Fibroblast of the aortic adventitia (primary cell): ENCODE measurements at regions not wholly inside any gene's neighbourhood (a gene's known extent, or its start where the extent isn't known, plus 50 kb on each side); places are given as distances from the start of the nearest gene placed in this dataset.

Experiments used
- DNase-seq: peaks from one replicate; pipeline ENCODE4 v3.0.0-alpha.2; 2010; ENCODE audit warnings: low read depth
- H3K4me3 ChIP-seq: 2 replicates; pipeline ENCODE4 v1.5.1; 2011; ENCODE audit warnings: low read depth, mild to moderate bottlenecking, control low read depth, low read length, moderate library complexity
- TF ChIP-seq, protein P1 (sequence below): IDR thresholded peaks from 2 replicates; pipeline ENCODE4 v1.5.1; 2011; ENCODE audit warnings: mild to moderate bottlenecking, low read length, control low read depth, inconsistent platforms; ENCODE audit not compliant: insufficient read depth

DNA sequence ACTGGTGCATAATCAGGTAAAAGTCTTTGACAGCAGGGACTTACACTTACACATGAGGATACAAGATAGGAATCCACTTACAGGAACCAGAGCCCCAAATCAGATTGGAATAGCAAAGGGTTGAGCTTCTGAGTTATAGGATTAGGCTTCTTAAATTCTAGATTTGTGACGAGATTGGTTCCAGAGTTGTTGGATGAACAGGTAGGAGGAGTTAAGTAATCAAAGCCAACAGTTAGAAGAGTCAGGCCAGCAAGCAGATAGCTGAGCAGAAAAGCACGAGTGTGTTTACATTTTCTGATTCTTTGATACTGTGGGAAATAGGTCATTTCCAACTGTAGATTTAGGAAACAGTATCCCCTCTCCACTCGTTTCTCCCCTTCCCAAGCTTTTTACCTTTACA, 167.0 kb downstream of the MDFIC start:
- H3K4me3 ChIP-seq = no peak overlapping the region

DNA sequence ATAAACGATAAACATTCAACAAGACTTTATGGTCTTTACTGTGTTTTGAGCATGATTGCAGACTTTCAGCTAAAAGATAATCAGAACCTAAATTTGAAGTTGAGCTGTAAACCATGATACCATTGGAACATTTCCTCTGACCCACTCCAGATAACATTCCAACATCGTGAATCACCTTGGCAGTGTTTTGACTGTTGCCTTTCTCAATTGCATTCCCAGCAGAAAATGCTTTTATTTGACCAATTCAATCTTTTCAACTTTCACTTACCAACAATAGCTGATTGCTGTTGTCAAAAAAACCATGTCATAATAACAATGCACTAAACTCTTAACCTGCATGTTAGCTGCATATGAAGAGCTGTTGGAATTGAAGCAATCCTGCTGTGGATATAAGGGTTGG, 165.5 kb downstream of the MDFIC start:
- H3K4me3 ChIP-seq = no peak overlapping the region
- DNase-seq = peak; percentile 98

More for the DNA sequence above, 167.0 kb downstream of the MDFIC start:
- DNase-seq = no peak
- TF ChIP-seq, protein P1, sequence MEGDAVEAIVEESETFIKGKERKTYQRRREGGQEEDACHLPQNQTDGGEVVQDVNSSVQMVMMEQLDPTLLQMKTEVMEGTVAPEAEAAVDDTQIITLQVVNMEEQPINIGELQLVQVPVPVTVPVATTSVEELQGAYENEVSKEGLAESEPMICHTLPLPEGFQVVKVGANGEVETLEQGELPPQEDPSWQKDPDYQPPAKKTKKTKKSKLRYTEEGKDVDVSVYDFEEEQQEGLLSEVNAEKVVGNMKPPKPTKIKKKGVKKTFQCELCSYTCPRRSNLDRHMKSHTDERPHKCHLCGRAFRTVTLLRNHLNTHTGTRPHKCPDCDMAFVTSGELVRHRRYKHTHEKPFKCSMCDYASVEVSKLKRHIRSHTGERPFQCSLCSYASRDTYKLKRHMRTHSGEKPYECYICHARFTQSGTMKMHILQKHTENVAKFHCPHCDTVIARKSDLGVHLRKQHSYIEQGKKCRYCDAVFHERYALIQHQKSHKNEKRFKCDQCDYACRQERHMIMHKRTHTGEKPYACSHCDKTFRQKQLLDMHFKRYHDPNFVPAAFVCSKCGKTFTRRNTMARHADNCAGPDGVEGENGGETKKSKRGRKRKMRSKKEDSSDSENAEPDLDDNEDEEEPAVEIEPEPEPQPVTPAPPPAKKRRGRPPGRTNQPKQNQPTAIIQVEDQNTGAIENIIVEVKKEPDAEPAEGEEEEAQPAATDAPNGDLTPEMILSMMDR = no peak

DNA sequence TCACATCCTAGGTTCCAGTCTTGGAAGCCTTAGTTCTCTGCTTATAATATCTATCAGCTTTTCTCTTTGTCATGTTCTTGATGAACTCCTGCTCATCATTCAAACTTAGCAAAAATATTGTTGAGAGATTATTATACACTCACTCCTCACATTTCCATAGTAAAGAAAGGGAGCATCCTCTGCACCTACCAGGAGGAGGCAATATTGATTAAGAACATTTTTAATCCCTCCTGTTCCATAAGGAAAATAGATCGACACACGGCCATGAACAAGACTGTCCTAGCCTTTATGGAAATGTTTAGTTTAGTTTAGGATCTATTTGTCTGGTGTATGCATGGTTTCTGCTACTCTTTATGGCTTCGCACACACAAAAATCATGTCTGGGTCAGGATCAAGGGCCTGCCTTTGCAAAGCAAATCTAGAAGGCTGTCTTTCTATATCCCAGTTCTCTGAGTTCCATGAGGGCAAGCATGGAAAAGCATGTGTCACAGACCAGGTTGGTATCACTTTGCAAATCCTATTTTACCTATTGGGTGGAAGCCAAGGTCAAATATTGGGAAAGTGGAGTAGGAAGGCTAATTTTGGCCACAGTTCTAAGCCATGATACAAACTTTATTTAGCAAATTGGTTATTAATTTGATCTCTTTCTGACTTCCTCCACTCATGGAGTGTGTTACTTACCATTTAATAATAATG, 164.4 kb downstream of the MDFIC start:
- DNase-seq = no peak
- TF ChIP-seq, protein P1 = no peak
- no peak overlapping the region for H3K4me3 ChIP-seq

More for the DNA sequence above, 165.5 kb downstream of the MDFIC start:
- TF ChIP-seq, protein P1 = no peak

DNA sequence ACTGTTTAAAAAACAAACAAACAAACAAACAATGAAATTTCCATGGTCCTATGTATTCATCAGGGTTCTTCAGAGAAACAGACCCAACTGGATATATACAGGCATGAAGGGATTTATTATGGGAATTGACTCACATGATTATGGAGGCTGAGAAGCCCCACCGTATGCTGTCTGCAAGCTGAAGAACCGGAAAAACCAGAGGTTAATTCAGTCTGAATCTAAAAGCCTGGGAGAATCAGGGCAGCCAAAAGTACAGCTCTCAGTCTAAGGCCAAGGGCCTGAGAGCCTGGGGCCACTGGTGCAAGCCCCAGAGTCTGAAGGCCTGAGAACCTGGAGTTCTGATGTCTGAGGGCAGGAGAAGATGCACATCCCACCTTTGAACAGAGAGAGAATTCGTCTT, 163.5 kb downstream of the MDFIC start:
- TF ChIP-seq, protein P1 = no peak
- H3K4me3 ChIP-seq = no peak overlapping the region
- no peak for DNase-seq

DNA sequence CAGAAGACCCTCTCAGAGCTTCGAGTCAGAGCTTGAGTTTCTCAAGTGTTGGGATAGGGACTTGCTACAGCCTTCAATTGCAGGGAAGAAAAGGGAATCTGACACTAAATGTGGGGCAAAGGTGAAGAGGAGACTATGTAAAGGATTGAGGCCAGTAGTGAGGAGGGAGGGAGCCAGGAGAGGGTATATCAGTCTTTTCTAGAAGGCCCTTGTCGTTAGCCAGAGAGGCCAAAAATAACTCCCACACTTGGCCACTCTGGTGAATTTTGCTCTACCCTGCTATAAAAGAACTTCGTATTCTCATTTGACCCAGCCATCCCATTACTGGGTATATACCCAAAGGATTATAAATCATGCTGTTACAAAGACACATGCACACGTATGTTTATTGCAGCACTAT, 162.0 kb downstream of the MDFIC start:
- DNase-seq = no peak
- TF ChIP-seq, protein P1 = no peak
- H3K4me3 ChIP-seq = no peak overlapping the region

DNA sequence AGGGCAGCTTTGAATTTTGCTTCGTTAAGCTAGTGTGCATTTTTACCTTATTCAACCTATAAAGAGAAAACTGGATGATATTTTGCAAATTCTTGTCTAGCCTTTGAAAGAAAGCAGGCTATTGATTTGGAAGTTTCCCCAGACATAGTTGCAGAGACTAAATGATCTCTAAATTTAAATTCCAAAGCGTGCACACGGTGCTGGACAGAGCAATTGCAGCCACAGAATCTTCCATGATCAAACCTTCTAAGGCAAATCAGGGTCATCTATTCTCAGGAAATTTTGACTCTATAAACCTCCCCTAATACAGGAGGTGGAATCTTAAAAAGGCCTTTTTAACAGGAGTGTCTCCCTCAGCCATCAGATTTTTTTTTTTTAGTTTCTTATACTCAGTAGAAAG, 159.9 kb downstream of the MDFIC start:
- DNase-seq = no peak
- TF ChIP-seq, protein P1 = no peak
- no peak overlapping the region for H3K4me3 ChIP-seq

DNA sequence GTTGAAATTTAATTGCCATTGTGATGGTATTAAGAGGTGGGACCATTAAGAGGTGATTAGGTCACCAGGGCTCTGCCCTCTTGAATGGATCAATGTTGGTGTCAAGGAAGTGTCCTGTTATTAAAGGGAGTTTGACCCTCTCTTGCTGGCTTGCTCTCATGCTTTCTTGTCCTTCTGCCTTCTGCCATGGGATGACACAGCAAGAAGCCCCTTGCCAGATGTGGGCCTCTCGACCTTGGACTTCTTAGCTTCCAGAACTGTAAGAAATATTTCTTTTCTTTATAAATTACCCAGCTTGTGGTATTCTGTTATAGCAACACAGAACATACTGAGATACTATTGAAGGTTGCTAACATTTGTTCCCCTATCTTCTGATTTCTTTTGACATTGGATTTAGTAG, 157.0 kb downstream of the MDFIC start:
- DNase-seq = no peak
- TF ChIP-seq, protein P1 = no peak
- H3K4me3 ChIP-seq = no peak overlapping the region
